ENCODE measurements at regions not wholly inside any gene's neighbourhood (a gene's known extent, or its start where the extent isn't known, plus 50 kb on each side); places are given as distances from the start of the nearest gene placed in this dataset.

- Histone ChIP-seq H3K4me3 (no peak overlapping the region), H3K4me1 (no peaks in the 10 kb centered on the region), H3K27ac (no peak overlapping the region), H3K27me3 (replicated peaks in 1 of 7) (no peaks in the 10 kb centered on the region), H3K36me3 (no peaks in the 10 kb centered on the region), H3K9me3 (no peaks in the 10 kb centered on the region)
- intact Hi-C loops (cut with DNase I; ENCODE audit: low total_unique reads), result no loop called here
- no peak for TF ChIP-seq POLR2A (IDR thresholded peaks at IDR 0.05)
- no peak for TF ChIP-seq CTCF (IDR thresholded peaks at IDR 0.05 in 8 of 11, conservative IDR thresholded peaks at IDR 0.05 in 3 of 11)
- no peak for TF ChIP-seq POLR2AphosphoS5 (IDR thresholded peaks at IDR 0.05)
- WGBS, 5 donors, result 82 to 94% (median 90%) methylated on average over 3 of the region's 3 CpGs
- DNase-seq, result no peak
Observed at GRCh38 chr18:54075689-54076088, 148.8 kb downstream of the MBD2 start.

DNA sequence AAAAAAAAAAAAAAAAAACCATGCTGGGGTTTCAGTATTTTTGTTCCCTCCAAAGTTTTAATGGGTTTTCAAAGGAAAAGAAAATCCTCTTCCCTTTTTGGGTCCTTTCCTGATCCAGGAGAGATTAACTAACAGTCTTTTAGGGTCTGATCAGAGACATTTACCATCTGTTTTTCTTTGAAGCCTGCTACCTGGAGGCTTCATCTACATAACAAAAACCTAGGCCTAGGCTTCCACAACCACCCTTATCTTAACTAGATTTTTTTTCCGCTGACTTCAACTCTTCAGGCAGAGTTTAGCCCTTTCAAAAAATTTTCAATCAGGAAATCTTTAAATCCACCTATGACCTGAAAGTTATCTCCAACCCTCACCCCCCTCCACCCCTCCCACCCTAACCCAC is 154.7 kb downstream of the MBD2 start:
- TF ChIP-seq CTCF (IDR thresholded peaks at IDR 0.05 in 8 of 11, conservative IDR thresholded peaks at IDR 0.05 in 3 of 11) (no peak), POLR2A (IDR thresholded peaks at IDR 0.05) (no peak), POLR2AphosphoS5 (IDR thresholded peaks at IDR 0.05) (no peak)
- Histone ChIP-seq H3K27me3 (replicated peaks in 1 of 7) (no peaks in the 10 kb centered on the region), H3K4me3 (no peak overlapping the region), H3K4me1 (no peaks in the 10 kb centered on the region), H3K27ac (no peak overlapping the region), H3K9me3 (no peaks in the 10 kb centered on the region), H3K36me3 (no peaks in the 10 kb centered on the region)
- 0 to 88% (median 40%) methylated on average over 1 of the region's 1 CpG for WGBS, 5 donors
- intact Hi-C loops (cut with DNase I; ENCODE audit: low total_unique reads), result no loop called here
- DNase-seq, result no peak

GRCh38 chr18:54060343-54061005 is 164.0 kb downstream of the MBD2 start:
- Histone ChIP-seq H3K4me3 (no peak overlapping the region), H3K9me3 (no peaks in the 10 kb centered on the region), H3K36me3 (no peaks in the 10 kb centered on the region), H3K4me1 (no peaks in the 10 kb centered on the region), H3K27me3 (replicated peaks in 1 of 7) (no peaks in the 10 kb centered on the region), H3K27ac (no peak overlapping the region)
- TF ChIP-seq POLR2A (IDR thresholded peaks at IDR 0.05), result no peak
- no peak for TF ChIP-seq CTCF (IDR thresholded peaks at IDR 0.05 in 8 of 11, conservative IDR thresholded peaks at IDR 0.05 in 3 of 11)
- no peak for TF ChIP-seq POLR2AphosphoS5 (IDR thresholded peaks at IDR 0.05)
- 82 to 88% (median 86%) methylated on average over 3 of the region's 3 CpGs for WGBS, 5 donors
- DNase-seq, result no peak
- intact Hi-C loops (cut with DNase I; ENCODE audit: low total_unique reads), result no loop called here

- Histone ChIP-seq H3K4me1 (no peaks in the 10 kb centered on the region), H3K27ac (no peak overlapping the region), H3K36me3 (no peaks in the 10 kb centered on the region), H3K4me3 (no peak overlapping the region), H3K9me3 (no peaks in the 10 kb centered on the region), H3K27me3 (replicated peaks in 1 of 7) (no peaks in the 10 kb centered on the region)
- no peak for TF ChIP-seq POLR2AphosphoS5 (IDR thresholded peaks at IDR 0.05)
- TF ChIP-seq POLR2A (IDR thresholded peaks at IDR 0.05), result no peak
- TF ChIP-seq CTCF (IDR thresholded peaks at IDR 0.05 in 8 of 11, conservative IDR thresholded peaks at IDR 0.05 in 3 of 11), result no peak
- no peak for DNase-seq
- intact Hi-C loops (cut with DNase I; ENCODE audit: low total_unique reads), result no loop called here
- WGBS, 5 donors, result 82 to 93% (median 88%) methylated on average over 2 of the region's 2 CpGs
Observed at GRCh38 chr18:54052732-54053429, 171.6 kb downstream of the MBD2 start.

Measured in spleen (tissue), 11 donors.